ENCODE measurements at regions not wholly inside any gene's neighbourhood (a gene's known extent, or its start where the extent isn't known, plus 50 kb on each side); places are given as distances from the start of the nearest gene placed in this dataset.
"Not testable (repeated sequence)": the region's sequence is repeated elsewhere in the genome, so short reads cannot be mapped to it uniquely, and the experiment has no call there.

GRCh38 chr12:20150835-20151422, 217.4 kb upstream of the PDE3A start:
- DNase-seq: no peak

- no peak for DNase-seq
Measured at GRCh38 chr12:20154052-20154451, 214.3 kb upstream of the PDE3A start.

DNA sequence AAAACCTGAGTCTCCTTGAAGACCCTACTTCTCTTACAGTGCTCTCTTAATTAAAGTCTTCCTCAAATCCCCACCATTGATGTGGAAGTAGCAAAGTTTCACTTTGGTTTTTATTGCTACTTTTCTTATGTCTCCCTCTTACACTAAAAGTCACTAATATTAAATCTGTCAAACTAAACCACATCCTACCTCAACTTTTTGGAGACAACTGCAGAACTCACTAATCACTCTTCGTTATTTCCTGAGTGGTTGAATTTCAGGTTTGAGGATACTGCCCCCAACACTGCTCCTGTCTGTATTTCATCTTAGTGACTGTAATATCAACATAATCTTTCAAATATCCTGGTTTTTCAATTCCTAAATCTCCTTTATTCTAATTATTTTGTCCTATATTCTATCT, 213.0 kb upstream of the PDE3A start:
- DNase-seq: no peak

DNA sequence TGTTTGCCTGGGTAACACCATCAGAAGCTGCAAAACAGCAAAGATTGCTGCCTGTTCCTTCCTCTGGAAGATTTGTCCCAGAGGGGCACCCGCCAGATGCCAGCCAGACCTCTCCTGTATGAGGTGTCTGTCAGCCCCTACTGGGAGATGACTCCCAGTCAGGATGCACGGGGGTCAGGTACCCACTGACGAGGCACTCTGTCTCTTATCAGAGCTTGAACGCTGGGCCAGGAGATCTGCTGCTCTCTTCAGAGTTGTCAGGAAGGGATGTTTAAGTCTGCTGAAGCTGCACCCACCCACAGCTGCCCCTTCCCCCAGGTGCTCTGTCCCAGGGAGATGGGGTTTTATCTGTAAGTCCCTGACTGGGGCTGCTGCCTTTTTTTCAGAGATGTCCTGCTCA, 207.4 kb upstream of the PDE3A start:
- not testable (repeated sequence) for DNase-seq

- DNase-seq: no peak
Measured at GRCh38 chr12:20174528-20175175, 193.7 kb upstream of the PDE3A start.

GRCh38 chr12:20175704-20176388, 192.5 kb upstream of the PDE3A start:
- no peak for DNase-seq

DNA sequence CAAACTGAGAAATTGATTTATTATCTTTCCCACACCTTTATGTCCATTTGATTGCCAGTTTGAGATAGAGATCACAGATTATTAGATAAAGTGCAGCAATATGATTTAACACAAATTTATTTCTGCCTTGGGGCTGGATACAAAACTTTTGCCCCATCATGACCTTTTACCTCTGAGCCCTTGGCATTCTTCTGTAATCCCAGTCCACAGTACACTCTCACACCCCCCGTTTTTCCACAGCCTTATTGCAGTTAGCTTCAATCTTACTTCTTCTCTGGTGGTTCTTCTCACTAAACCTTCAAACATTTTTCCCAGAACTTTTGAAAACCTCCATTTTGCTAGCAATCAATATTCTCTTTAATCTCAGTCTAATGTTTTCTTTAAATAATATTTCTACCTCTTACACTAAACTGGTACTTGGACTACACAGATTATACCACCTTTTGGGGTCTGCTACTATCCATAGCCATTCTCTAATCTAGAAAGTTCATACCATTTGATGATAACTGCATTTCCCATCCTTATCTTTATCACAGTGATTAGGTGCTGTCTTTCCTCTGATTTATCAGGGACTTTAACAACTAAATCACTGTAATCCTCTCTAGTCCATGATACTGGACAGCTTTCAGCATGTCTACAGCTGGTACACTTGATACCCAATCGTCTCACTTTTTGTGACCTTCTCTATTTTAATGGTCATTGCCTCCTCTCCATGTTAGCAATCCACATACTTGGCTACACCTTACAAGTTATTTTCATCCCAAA, 186.7 kb upstream of the PDE3A start:
- DNase-seq: no peak

- DNase-seq: no peak
Measured at GRCh38 chr12:20183563-20183962, 184.8 kb upstream of the PDE3A start.

- DNase-seq: no peak
Measured at GRCh38 chr12:20184514-20184913, 183.8 kb upstream of the PDE3A start.

- no peak for DNase-seq
Measured at GRCh38 chr12:20187456-20187855, 180.9 kb upstream of the PDE3A start.

DNA sequence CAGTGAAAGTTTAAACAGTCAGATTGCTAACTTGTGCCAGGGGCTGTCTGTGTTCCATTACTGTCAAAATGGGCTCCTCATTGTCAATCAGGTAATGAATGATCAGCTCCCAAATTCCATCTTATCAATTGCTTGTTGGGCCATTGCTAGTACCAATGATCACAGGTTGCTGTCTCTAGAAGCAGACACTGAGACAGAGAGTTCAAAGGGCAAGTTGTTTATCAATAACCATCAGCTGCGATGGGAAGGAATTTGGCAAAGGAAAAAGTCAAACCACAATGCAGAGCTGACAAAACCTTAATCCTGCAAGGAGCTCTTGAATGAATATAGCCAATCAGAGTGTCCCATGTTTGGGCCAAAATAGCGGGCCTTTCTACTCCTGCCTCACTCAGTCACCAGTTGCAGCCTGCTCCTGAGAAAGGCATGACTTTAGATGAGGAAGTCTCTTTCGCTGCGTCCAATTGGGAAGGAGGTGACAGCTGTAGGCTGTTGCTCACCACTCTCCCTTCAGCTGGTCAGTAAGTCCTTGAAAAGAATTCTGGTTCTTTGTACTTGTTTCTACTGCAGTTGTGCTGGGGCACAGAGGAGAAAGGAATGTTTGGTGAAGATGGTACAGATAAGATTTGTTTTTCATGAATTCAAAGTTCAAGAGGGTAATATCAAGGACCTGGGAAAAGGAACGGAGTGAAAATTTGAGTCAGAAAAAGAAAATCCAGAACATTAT, 179.2 kb upstream of the PDE3A start:
- DNase-seq: no peak

GRCh38 chr12:20189767-20190166, 178.6 kb upstream of the PDE3A start:
- no peak for DNase-seq

GRCh38 chr12:20194171-20194570, 174.2 kb upstream of the PDE3A start:
- no peak for DNase-seq

GRCh38 chr12:20196767-20197166, 171.6 kb upstream of the PDE3A start:
- DNase-seq: no peak

GRCh38 chr12:20197411-20197810, 170.9 kb upstream of the PDE3A start:
- DNase-seq: no peak

GRCh38 chr12:20199780-20200179, 168.6 kb upstream of the PDE3A start:
- no peak for DNase-seq

DNA sequence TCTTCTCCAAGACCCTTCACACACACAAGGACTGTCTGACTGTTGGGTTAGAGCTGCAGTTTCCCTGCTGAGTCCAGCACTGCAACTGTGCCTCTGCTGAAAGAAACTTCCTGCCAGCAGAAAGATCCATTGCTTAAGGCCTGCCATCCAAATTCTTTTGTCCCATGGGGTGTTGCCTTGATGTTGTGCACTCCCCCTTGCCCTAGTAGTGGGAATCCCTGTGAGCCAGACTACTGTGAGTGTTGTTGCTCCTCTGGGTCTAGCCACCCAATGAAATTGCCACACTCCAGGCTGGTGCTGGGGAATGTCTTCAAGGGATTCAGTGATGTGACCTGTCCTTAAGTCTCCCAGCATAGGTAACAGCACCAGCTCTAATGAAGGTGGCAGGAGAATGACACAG, 166.6 kb upstream of the PDE3A start:
- no peak for DNase-seq

DNA sequence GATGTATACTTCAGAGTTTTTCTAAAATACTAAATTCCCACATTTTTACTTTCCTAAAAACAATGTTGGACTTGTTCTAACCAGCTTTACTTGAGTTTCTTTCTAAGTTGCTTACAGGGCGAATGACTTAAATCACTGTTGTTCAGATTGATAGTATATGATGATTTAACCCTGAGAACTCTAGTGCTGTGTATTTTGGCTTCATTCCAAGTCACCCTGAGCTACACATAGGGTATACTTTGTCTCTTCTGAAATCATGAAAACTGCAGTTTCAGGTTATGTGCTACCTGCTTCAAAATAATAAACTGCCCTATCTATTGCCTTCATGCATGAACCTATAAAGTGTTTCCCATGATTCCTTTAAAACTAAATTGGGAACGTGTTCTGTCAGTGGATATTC, 162.5 kb upstream of the PDE3A start:
- DNase-seq: no peak

DNA sequence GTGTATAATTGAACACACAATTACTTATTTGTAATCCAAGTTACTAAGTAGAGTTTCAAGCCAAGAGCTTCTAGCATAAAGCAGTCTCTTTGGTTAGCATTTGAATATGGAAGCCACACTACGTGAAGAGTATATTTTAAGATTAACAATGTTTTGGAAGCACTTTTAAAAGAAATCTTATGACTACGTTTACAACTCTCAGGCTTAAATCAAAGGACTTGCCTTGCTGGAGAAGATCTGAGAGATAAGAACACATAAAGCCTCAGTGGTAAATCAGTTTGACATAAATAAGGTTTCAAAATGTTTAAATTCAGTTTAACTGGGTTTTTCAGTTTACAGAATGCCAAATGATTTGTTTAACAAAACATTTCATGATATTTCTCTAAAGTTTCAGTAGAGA, 161.9 kb upstream of the PDE3A start:
- DNase-seq: no peak

GRCh38 chr12:20210621-20211215, 157.6 kb upstream of the PDE3A start:
- DNase-seq: no peak

GRCh38 chr12:20211541-20211940, 156.8 kb upstream of the PDE3A start:
- DNase-seq: no peak

DNA sequence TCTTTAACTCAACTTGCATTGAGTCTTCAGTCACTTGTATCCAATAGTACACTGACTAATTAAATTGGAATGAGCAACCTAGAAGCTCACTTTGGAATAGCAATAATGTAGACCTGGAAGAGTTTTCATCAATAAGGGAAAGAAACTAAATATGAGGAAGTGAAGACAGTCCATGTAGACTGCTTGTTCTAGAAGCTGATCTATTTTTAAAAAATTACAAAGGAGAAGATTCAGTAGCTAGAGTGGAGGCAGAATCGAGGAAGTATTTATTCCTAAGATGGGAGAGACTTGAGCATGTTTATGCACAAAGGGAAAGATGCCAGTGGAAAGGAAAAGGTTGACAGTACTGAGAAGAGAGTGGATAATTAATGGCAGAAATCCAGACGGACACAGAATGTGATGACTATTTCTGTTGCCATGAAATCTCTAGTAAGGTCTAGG, 156.3 kb upstream of the PDE3A start:
- no peak for DNase-seq
